ENCODE measurements at regions not wholly inside any gene's neighbourhood (a gene's known extent, or its start where the extent isn't known, plus 50 kb on each side); places are given as distances from the start of the nearest gene placed in this dataset.
"Not testable (repeated sequence)": the region's sequence is repeated elsewhere in the genome, so short reads cannot be mapped to it uniquely, and the experiment has no call there.

DNA sequence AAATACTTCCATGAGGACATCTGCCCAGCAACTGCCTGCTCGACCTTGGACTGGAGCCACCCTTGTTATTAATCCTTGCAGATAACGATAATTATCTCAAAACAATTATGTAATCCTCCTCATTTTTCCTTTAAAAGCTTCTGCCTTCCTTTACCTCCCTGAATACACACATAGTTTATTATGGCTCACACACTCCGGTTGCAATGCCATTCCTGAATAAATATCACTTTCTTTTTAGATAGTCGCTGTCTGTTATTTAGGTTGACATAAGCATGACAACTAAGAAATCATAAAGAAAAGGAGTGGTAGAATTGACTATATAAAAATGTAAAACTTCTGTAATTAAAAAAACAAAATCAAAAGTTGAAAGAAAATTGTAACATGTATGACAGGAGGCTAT, 64.8 kb downstream of the B4GALT7 start:
- H3K79me2 ChIP-seq (ENCODE audit: low read depth); DNase-seq; intact Hi-C loops (cut with micrococcal nuclease; ENCODE audit: unreplicated experiment); CTCF ChIA-PET; H3K36me3 ChIP-seq (ENCODE audit: low read depth); H3F3A ChIP-seq (ENCODE audit: insufficient read depth, low read depth); H3K27ac ChIP-seq; H3K9me3 ChIP-seq (ENCODE audit: insufficient read depth, low read depth); POLR2A ChIA-PET (ENCODE audit: unreplicated experiment); BruUV-seq (replicated peaks); H3K4me2 ChIP-seq; H4K20me1 ChIP-seq (ENCODE audit: insufficient read depth); H3K9me2 ChIP-seq (ENCODE audit: insufficient read depth); H3K4me3 ChIP-seq; H2AFZ ChIP-seq; H3K4me1 ChIP-seq (replicated peaks; ENCODE audit: insufficient read depth): not testable (repeated sequence)
- peaks cover 24% of the 10 kb centered on the region; the same call in 1 of the 2 replicates for H3K27me3 ChIP-seq (ENCODE audit: insufficient read depth, low read depth)

- POLR2A ChIA-PET (ENCODE audit: unreplicated experiment); DNase-seq; H3K4me3 ChIP-seq; intact Hi-C loops (cut with micrococcal nuclease; ENCODE audit: unreplicated experiment); H4K20me1 ChIP-seq (ENCODE audit: insufficient read depth); H3F3A ChIP-seq (ENCODE audit: insufficient read depth, low read depth); H2AFZ ChIP-seq; BruUV-seq (replicated peaks); H3K79me2 ChIP-seq (ENCODE audit: low read depth); H3K9me3 ChIP-seq (ENCODE audit: insufficient read depth, low read depth); H3K4me1 ChIP-seq (replicated peaks; ENCODE audit: insufficient read depth); CTCF ChIA-PET; H3K9me2 ChIP-seq (ENCODE audit: insufficient read depth); H3K4me2 ChIP-seq; H3K27ac ChIP-seq; H3K36me3 ChIP-seq (ENCODE audit: low read depth): not testable (repeated sequence)
- H3K27me3 ChIP-seq (ENCODE audit: insufficient read depth, low read depth): peaks cover 22% of the 10 kb centered on the region; the same call in 1 of the 2 replicates
These were observed 65.2 kb downstream of the B4GALT7 start for GRCh38 chr5:177665172-177665571.

DNA sequence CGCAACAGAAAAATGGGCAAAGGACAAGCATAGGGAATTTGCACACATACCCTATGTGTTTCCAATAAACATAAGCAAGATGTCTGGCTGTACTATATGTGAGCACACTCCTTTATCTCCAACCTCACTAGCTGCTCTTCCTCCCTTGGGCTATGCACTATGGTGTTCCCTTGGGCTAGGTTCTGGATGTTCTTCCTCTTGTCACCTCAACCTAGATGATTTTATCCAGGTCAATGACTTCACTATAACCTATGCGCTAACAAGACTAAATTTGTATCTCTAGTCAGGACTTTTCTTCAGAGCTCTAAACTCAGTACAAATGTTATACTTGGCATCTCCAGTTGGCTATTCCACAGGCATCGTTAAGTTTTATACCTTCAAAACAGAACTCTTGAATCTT, 66.0 kb downstream of the B4GALT7 start:
- H3K27ac ChIP-seq; DNase-seq; H3K79me2 ChIP-seq (ENCODE audit: low read depth); H3K9me2 ChIP-seq (ENCODE audit: insufficient read depth); POLR2A ChIA-PET (ENCODE audit: unreplicated experiment); intact Hi-C loops (cut with micrococcal nuclease; ENCODE audit: unreplicated experiment); CTCF ChIA-PET; H3K4me1 ChIP-seq (replicated peaks; ENCODE audit: insufficient read depth); H3K9me3 ChIP-seq (ENCODE audit: insufficient read depth, low read depth); H3K36me3 ChIP-seq (ENCODE audit: low read depth); H3K4me2 ChIP-seq; BruUV-seq (replicated peaks); H3K4me3 ChIP-seq; H4K20me1 ChIP-seq (ENCODE audit: insufficient read depth); H3F3A ChIP-seq (ENCODE audit: insufficient read depth, low read depth); H2AFZ ChIP-seq: not testable (repeated sequence)
- peaks cover 18% of the 10 kb centered on the region; the same call in 1 of the 2 replicates for H3K27me3 ChIP-seq (ENCODE audit: insufficient read depth, low read depth)

DNA sequence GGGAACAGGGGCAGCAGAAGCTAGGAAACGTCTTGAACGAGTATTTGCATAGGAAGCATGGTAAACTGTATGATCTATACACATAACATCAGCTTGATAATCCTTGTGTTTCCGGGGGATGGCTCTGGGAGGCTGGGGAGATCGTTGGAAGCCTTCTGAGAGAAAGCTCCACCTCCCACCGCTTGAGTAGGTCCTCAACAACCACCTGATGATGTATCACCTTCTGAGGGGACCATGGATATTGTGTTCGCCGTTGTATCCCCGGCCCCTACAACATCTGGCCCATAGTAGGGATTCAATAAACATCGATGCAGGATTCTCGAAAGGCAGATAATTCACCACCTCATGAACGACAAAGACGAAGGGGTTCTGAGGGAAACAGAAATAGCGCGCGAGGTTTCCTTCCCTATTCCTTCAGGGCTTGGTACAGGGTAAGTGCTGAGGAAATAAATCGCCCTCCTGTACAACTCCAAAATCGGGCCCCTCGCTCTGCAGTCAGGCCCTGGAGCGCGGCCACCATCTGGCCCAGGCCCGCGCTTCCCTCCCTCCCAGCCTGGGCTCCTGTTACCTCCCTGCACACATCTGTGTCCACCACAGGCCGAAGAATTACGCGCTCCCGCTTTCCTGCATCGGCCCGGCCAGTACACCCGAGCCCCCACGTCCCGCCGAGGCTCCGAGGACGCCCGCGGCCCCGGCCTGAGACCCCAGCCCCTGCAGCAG, 71.3 kb downstream of the B4GALT7 start:
- H3K79me2 ChIP-seq (ENCODE audit: low read depth); H3K27ac ChIP-seq; H3K9me3 ChIP-seq (ENCODE audit: insufficient read depth, low read depth); H3K9me2 ChIP-seq (ENCODE audit: insufficient read depth); DNase-seq; intact Hi-C loops (cut with micrococcal nuclease; ENCODE audit: unreplicated experiment); CTCF ChIA-PET; H3K4me1 ChIP-seq (replicated peaks; ENCODE audit: insufficient read depth); H2AFZ ChIP-seq; H3K4me3 ChIP-seq; POLR2A ChIA-PET (ENCODE audit: unreplicated experiment); H3F3A ChIP-seq (ENCODE audit: insufficient read depth, low read depth); H4K20me1 ChIP-seq (ENCODE audit: insufficient read depth); H3K36me3 ChIP-seq (ENCODE audit: low read depth): not testable (repeated sequence)
- Histone ChIP-seq H3K27me3 (ENCODE audit: insufficient read depth, low read depth) (peaks cover 33% of the 10 kb centered on the region), H3K4me2 (peak overlapping the region; percentile 50; the same call in 1 of the 2 replicates)
- BruUV-seq (replicated peaks): TSS peak; percentile 57

GRCh38 chr5:177671755-177672690, 72.1 kb downstream of the B4GALT7 start:
- POLR2A ChIA-PET (ENCODE audit: unreplicated experiment); H3K4me2 ChIP-seq; H3K36me3 ChIP-seq (ENCODE audit: low read depth); H3K4me3 ChIP-seq; H3K27ac ChIP-seq; H3K9me3 ChIP-seq (ENCODE audit: insufficient read depth, low read depth); H2AFZ ChIP-seq; CTCF ChIA-PET; H4K20me1 ChIP-seq (ENCODE audit: insufficient read depth); BruUV-seq (replicated peaks); H3K79me2 ChIP-seq (ENCODE audit: low read depth); H3K4me1 ChIP-seq (replicated peaks; ENCODE audit: insufficient read depth); intact Hi-C loops (cut with micrococcal nuclease; ENCODE audit: unreplicated experiment); H3K9me2 ChIP-seq (ENCODE audit: insufficient read depth); H3F3A ChIP-seq (ENCODE audit: insufficient read depth, low read depth): not testable (repeated sequence)
- peak in 1 of 2 experiments; percentile 20 for DNase-seq
- peaks cover 36% of the 10 kb centered on the region for H3K27me3 ChIP-seq (ENCODE audit: insufficient read depth, low read depth)
